Vagina (tissue), 2 donors: ENCODE measurements at regions not wholly inside any gene's neighbourhood (a gene's known extent, or its start where the extent isn't known, plus 50 kb on each side); places are given as distances from the start of the nearest gene placed in this dataset.
"Not testable (repeated sequence)": the region's sequence is repeated elsewhere in the genome, so short reads cannot be mapped to it uniquely, and the experiment has no call there.

Experiments used
- DNase-seq, 2 donors: peaks; one replicate each; pipeline ENCODE4 v3.0.0-alpha.2; 2017; ENCODE audit errors: extremely low spot score in 2 of 2
- H3K27ac ChIP-seq: fragments of 200-600 bp; sonication (generic); one replicate; pipeline ENCODE4 v1.5.1; 2019
- H3K27me3 ChIP-seq: fragments of 200-600 bp; sonication (generic); one replicate; pipeline ENCODE4 v1.5.1; 2019
- H3K36me3 ChIP-seq, 2 donors: fragments of 200-600 bp; sonication (generic); one replicate each; pipeline ENCODE4 v1.5.1; 2017 to 2019
- H3K4me1 ChIP-seq: fragments of 200-600 bp; sonication (generic); one replicate; pipeline ENCODE4 v1.5.1; 2019
- H3K4me3 ChIP-seq, 2 donors: fragments of 200-600 bp; sonication (generic); 1 replicate in 1 of 2; 2 replicates in 1 of 2; pipeline ENCODE4 v1.5.1; 2016 to 2019
- H3K9me3 ChIP-seq: fragments of 200-600 bp; sonication (generic); one replicate; pipeline ENCODE4 v1.5.1; 2019
- POLR2A ChIP-seq, 2 donors: fragments of 450-650 bp; IDR thresholded peaks; one replicate each; pipeline ENCODE4 v1.6.1; 2017; ENCODE audit warnings: antibody characterized with exemption in 2 of 2, mild to moderate bottlenecking in 2 of 2, moderate library complexity in 2 of 2
- POLR2AphosphoS5 ChIP-seq, 2 donors: sonication (generic); formaldehyde crosslinking; IDR thresholded peaks; one replicate each; pipeline ENCODE4 v1.9.0; 2017; ENCODE audit warnings: antibody characterized with exemption in 2 of 2, mild to moderate bottlenecking in 2 of 2, low read depth in 1 of 2; ENCODE audit not compliant: insufficient read depth in 1 of 2
- intact Hi-C: fragments of 100-400 bp; cut with DNase I; formaldehyde crosslinking; loops from one replicate; pipeline ENCODE4 v1.15.1; 2023
- TF ChIP-seq, protein P1 (sequence below), 3 experiments: fragments of 450-650 bp in 2 of 3; fragments of 200-600 bp in 1 of 3; sonication (generic) in 1 of 3; IDR thresholded peaks; one replicate each; pipeline ENCODE4 v1.5.1; 2017 to 2019; ENCODE audit warnings: antibody characterized with exemption in 3 of 3, mild to moderate bottlenecking in 2 of 3, moderate library complexity in 2 of 3

DNA sequence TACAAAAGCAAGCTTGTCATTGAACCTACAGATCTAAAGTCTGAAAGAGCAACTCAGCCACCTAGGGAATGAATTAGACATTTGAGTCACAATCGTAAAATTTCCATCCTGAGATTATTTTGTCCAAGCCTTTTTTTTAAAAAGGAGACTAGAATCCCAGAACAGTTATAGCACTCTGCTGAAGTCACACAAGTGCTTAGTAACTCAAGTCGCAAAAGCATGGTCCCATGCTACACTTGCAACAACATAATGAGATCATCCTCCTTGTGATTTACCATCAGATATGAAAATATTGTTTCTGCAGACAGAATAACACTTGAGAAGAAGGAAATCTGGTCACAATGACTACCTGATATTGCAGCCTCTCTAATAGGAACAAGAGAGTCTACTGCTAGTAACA lies 106.7 kb downstream of the ZIC4 start:
- TF ChIP-seq POLR2AphosphoS5 (IDR thresholded peaks at IDR 0.05; ENCODE audit: insufficient read depth in 1 of 2, low read depth in 1 of 2), result no peak
- TF ChIP-seq, protein P1, sequence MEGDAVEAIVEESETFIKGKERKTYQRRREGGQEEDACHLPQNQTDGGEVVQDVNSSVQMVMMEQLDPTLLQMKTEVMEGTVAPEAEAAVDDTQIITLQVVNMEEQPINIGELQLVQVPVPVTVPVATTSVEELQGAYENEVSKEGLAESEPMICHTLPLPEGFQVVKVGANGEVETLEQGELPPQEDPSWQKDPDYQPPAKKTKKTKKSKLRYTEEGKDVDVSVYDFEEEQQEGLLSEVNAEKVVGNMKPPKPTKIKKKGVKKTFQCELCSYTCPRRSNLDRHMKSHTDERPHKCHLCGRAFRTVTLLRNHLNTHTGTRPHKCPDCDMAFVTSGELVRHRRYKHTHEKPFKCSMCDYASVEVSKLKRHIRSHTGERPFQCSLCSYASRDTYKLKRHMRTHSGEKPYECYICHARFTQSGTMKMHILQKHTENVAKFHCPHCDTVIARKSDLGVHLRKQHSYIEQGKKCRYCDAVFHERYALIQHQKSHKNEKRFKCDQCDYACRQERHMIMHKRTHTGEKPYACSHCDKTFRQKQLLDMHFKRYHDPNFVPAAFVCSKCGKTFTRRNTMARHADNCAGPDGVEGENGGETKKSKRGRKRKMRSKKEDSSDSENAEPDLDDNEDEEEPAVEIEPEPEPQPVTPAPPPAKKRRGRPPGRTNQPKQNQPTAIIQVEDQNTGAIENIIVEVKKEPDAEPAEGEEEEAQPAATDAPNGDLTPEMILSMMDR (IDR thresholded peaks at IDR 0.05), result no peak
- no peak for TF ChIP-seq POLR2A (IDR thresholded peaks at IDR 0.05)
- no peak for DNase-seq
- Histone ChIP-seq H3K4me1 (no peaks in the 10 kb centered on the region), H3K27me3 (no peaks in the 10 kb centered on the region), H3K36me3 (no peaks in the 10 kb centered on the region), H3K9me3 (no peaks in the 10 kb centered on the region), H3K27ac (no peak overlapping the region), H3K4me3 (no peak overlapping the region)
- intact Hi-C loops, result no loop called here

DNA sequence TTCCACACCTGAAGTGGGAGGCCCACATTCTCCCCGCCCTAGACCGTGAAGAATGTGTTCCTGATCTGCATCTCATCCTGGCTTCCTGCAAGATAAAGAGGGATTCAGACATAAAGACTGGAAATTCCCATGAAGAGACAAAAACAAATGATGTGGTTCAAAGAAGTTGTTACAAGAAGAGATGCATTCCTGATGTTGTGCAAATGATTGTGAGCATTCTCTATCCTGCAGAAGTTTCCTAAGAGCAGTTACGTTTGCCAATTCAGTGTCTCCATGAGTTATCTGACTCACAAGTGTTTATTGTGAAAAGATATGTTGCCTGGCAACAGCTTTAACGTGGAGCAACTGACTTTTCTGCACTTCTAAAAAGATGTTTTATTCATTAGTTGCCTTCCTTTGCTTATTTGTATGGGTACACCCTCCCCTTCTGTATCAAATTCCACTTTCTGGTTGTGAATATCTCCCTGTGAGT lies 107.8 kb downstream of the ZIC4 start:
- no peaks in the 10 kb centered on the region for H3K9me3 ChIP-seq
- no peaks in the 10 kb centered on the region for H3K27me3 ChIP-seq
- TF ChIP-seq, protein P1 (IDR thresholded peaks at IDR 0.05), result no peak
- no peak for TF ChIP-seq POLR2A (IDR thresholded peaks at IDR 0.05)
- TF ChIP-seq POLR2AphosphoS5 (IDR thresholded peaks at IDR 0.05; ENCODE audit: insufficient read depth in 1 of 2, low read depth in 1 of 2), result no peak
- H3K27ac ChIP-seq, result no peak overlapping the region
- DNase-seq, result no peak
- no peaks in the 10 kb centered on the region for H3K36me3 ChIP-seq
- intact Hi-C loops, result no loop called here
- no peaks in the 10 kb centered on the region for H3K4me1 ChIP-seq
- no peak overlapping the region for H3K4me3 ChIP-seq

DNA sequence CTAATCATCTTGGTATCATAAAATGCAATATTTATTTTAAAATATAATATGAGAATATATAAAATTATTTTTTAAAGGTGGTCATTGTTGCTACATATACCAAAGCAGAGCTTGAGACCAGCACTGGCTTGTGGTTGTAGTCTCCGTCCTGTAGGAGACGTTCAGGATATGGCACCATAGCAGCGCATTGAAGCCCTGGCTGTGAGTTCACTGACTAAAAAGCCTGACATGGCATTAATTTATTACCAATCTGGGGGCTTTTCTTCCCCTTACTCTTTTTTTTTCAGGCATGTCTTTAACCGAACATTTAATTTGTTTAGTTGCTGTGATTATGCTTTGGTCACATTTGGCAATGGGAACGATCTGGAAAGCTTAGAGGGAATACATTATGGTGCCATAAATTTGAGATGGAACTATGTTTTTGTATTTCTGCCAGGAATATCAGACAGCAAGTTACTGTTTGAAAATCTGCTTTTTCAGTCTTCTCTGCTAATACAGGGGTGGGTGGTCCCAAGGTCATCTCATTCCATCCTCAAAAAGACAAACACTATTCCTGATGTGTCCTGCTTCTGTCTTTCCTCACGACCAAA lies 108.5 kb downstream of the ZIC4 start:
- H3K27me3 ChIP-seq, result no peaks in the 10 kb centered on the region
- intact Hi-C loops, result no loop called here
- DNase-seq, result no peak
- TF ChIP-seq, protein P1 (IDR thresholded peaks at IDR 0.05), result no peak
- TF ChIP-seq POLR2AphosphoS5 (IDR thresholded peaks at IDR 0.05; ENCODE audit: insufficient read depth in 1 of 2, low read depth in 1 of 2), result no peak
- no peak for TF ChIP-seq POLR2A (IDR thresholded peaks at IDR 0.05)
- no peaks in the 10 kb centered on the region for H3K36me3 ChIP-seq
- H3K9me3 ChIP-seq, result no peaks in the 10 kb centered on the region
- no peaks in the 10 kb centered on the region for H3K4me1 ChIP-seq
- no peak overlapping the region for H3K4me3 ChIP-seq
- H3K27ac ChIP-seq, result no peak overlapping the region

DNA sequence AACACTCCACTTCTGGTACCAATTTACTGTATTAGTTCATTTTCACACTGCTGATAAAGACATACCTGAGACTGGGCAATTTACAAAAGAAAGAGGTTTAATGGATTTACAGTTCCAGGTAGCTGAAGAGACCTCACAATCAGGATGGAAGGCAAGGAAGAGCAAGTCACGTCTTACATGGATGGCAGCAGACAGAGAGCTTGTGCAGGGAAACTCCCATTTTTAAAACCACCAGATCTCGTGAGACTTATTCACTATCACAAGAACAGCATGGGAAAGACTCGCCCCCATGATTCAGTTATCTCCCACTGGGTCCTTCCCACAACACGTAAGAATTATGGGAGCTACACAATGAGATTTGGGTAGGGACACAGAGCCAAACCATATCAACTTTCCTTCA lies 119.0 kb downstream of the ZIC4 start:
- H3K36me3 ChIP-seq, H3K4me3 ChIP-seq, intact Hi-C loops, H3K27ac ChIP-seq, H3K4me1 ChIP-seq, DNase-seq, H3K9me3 ChIP-seq, H3K27me3 ChIP-seq: not testable (repeated sequence)

DNA sequence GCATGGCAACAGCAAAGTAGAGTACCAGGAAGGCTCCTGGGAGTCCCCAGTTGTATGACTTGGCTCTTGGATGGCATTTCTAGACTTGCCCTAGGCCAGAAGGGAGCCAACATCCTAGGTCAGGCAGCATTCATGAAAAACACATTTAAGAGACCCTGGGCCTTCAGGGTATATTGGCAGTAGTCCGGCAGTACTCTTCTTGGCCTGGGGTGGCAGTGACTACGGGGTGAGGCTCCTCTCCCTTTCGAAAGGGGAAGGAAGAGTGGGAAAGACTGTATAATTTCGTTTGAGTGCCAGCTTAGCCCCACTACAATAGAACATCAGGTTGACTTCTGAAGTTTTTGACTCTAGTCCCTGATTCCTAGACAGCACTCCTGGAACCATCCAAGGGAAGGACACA lies 136.4 kb downstream of the ZIC4 start:
- DNase-seq, result no peak
- H3K27ac ChIP-seq, result no peak overlapping the region
- H3K4me1 ChIP-seq, result no peaks in the 10 kb centered on the region
- H3K27me3 ChIP-seq, result no peaks in the 10 kb centered on the region
- H3K36me3 ChIP-seq, result no peaks in the 10 kb centered on the region
- H3K4me3 ChIP-seq, result no peak overlapping the region
- intact Hi-C loops, result no loop called here
- no peaks in the 10 kb centered on the region for H3K9me3 ChIP-seq
- no peak for TF ChIP-seq POLR2A (IDR thresholded peaks at IDR 0.05)
- TF ChIP-seq POLR2AphosphoS5 (IDR thresholded peaks at IDR 0.05; ENCODE audit: insufficient read depth in 1 of 2, low read depth in 1 of 2), result no peak
- TF ChIP-seq, protein P1 (IDR thresholded peaks at IDR 0.05), result no peak
